Esophagus muscularis mucosa (tissue), 4 donors: ENCODE measurements at regions not wholly inside any gene's neighbourhood (a gene's known extent, or its start where the extent isn't known, plus 50 kb on each side); places are given as distances from the start of the nearest gene placed in this dataset.

Source experiments
- DNase-seq: peaks from one replicate; pipeline ENCODE4 v3.0.0-alpha.2; 2017; ENCODE audit errors: extremely low spot score
- H3K27ac ChIP-seq, 4 donors: fragments of 200-600 bp; sonication (generic); replicated peaks in 1 of 4; 1 replicate in 3 of 4; 2 replicates in 1 of 4; pipeline ENCODE4 v1.5.1; 2016 to 2019; ENCODE audit warnings: mild to moderate bottlenecking in 1 of 4
- H3K27me3 ChIP-seq, 4 donors: fragments of 200-600 bp; sonication (generic); one replicate each; pipeline versions ENCODE4 v1.5.1 to v1.6.0; 2016 to 2019
- H3K36me3 ChIP-seq, 4 donors: fragments of 200-600 bp; sonication (generic); one replicate each; pipeline ENCODE4 v1.5.1; 2016 to 2019
- H3K4me1 ChIP-seq, 4 donors: fragments of 200-600 bp; sonication (generic); one replicate each; pipeline ENCODE4 v1.5.1; 2016 to 2019
- H3K4me3 ChIP-seq, 4 donors: fragments of 200-600 bp; sonication (generic); 1 replicate in 2 of 4; 2 replicates in 2 of 4; pipeline ENCODE4 v1.5.1; 2016 to 2019; ENCODE audit warnings: mild to moderate bottlenecking in 4 of 4, moderate library complexity in 1 of 4
- H3K9me3 ChIP-seq, 4 donors: fragments of 200-600 bp; sonication (generic); 1 replicate in 3 of 4; 2 replicates in 1 of 4; pipeline ENCODE4 v1.5.1; 2016 to 2019
- CTCF ChIP-seq, 3 experiments: fragments of 200-600 bp in 2 of 3; fragments of 450-650 bp in 1 of 3; sonication (generic) in 2 of 3; IDR thresholded peaks; one replicate each; pipeline ENCODE4 v1.5.1; 2017 to 2019; ENCODE audit warnings: antibody characterized with exemption in 3 of 3, mild to moderate bottlenecking in 2 of 3, moderate library complexity in 1 of 3
- EP300 ChIP-seq: sonication (generic); formaldehyde crosslinking; IDR thresholded peaks from one replicate; pipeline ENCODE4 v1.6.1; 2017; ENCODE audit warnings: antibody characterized with exemption
- POLR2A ChIP-seq: fragments of 450-650 bp; IDR thresholded peaks from one replicate; pipeline ENCODE4 v1.6.1; 2017; ENCODE audit warnings: antibody characterized with exemption, moderate library complexity, mild to moderate bottlenecking, low read depth
- POLR2AphosphoS5 ChIP-seq, 2 donors: sonication (generic); formaldehyde crosslinking; IDR thresholded peaks; one replicate each; pipeline ENCODE4 v1.6.1; 2017; ENCODE audit warnings: antibody characterized with exemption in 2 of 2
- WGBS: methylation state at CpG from one replicate; pipeline ENCODE4 v1.1.5; 2018; 5-methylcytosine and 5-hydroxymethylcytosine counted together
- intact Hi-C: fragments of 100-400 bp; cut with DNase I; formaldehyde crosslinking; loops from one replicate; pipeline ENCODE4 v1.15.1; 2023

GRCh38 chr7:13777242-13777641 lies 212.2 kb downstream of the ETV1 start:
- H3K27ac ChIP-seq, result no peak overlapping the region
- H3K9me3 ChIP-seq, result no peaks in the 10 kb centered on the region
- WGBS, result 88% methylated on average over 3 of the region's 3 CpGs
- H3K4me3 ChIP-seq, result no peak overlapping the region
- TF ChIP-seq POLR2A (no peak), EP300 (no peak), CTCF (IDR thresholded peaks at IDR 0.05) (no peak)
- no peak for DNase-seq
- H3K27me3 ChIP-seq, result no peaks in the 10 kb centered on the region
- no peaks in the 10 kb centered on the region for H3K36me3 ChIP-seq
- no peaks in the 10 kb centered on the region for H3K4me1 ChIP-seq
- intact Hi-C loops, result no loop called here

- Histone ChIP-seq H3K9me3 (no peaks in the 10 kb centered on the region), H3K36me3 (no peaks in the 10 kb centered on the region), H3K4me3 (no peak overlapping the region), H3K4me1 (no peaks in the 10 kb centered on the region), H3K27ac (no peak overlapping the region), H3K27me3 (no peaks in the 10 kb centered on the region)
- DNase-seq, result no peak
- intact Hi-C loops, result no loop called here
- 100% methylated on average over 2 of the region's 2 CpGs for WGBS
- TF ChIP-seq POLR2A (no peak), EP300 (no peak), POLR2AphosphoS5 (IDR thresholded peaks at IDR 0.05) (no peak), CTCF (IDR thresholded peaks at IDR 0.05) (no peak)
Measured at GRCh38 chr7:13778967-13779366, 210.5 kb downstream of the ETV1 start.

GRCh38 chr7:13790611-13791010 lies 198.9 kb downstream of the ETV1 start:
- H3K9me3 ChIP-seq, result no peaks in the 10 kb centered on the region
- H3K27me3 ChIP-seq, result no peaks in the 10 kb centered on the region
- intact Hi-C loops, result no loop called here
- WGBS, result 91% methylated on average over 5 of the region's 5 CpGs
- TF ChIP-seq POLR2AphosphoS5 (IDR thresholded peaks at IDR 0.05) (no peak), POLR2A (no peak), EP300 (no peak), CTCF (IDR thresholded peaks at IDR 0.05) (no peak)
- no peak for DNase-seq
- H3K4me1 ChIP-seq, result no peaks in the 10 kb centered on the region
- H3K4me3 ChIP-seq, result no peak overlapping the region
- no peaks in the 10 kb centered on the region for H3K36me3 ChIP-seq
- H3K27ac ChIP-seq, result no peak overlapping the region

GRCh38 chr7:13792208-13792607 lies 197.3 kb downstream of the ETV1 start:
- no peak overlapping the region for H3K4me3 ChIP-seq
- H3K36me3 ChIP-seq, result no peaks in the 10 kb centered on the region
- intact Hi-C loops, result no loop called here
- no peaks in the 10 kb centered on the region for H3K4me1 ChIP-seq
- H3K9me3 ChIP-seq, result no peaks in the 10 kb centered on the region
- H3K27ac ChIP-seq, result no peak overlapping the region
- no peak for TF ChIP-seq CTCF (IDR thresholded peaks at IDR 0.05)
- no peaks in the 10 kb centered on the region for H3K27me3 ChIP-seq
- DNase-seq, result no peak
- 86% methylated on average over 6 of the region's 6 CpGs for WGBS

GRCh38 chr7:13793926-13794325 lies 195.5 kb downstream of the ETV1 start:
- no peak for TF ChIP-seq EP300
- no peak for TF ChIP-seq POLR2AphosphoS5 (IDR thresholded peaks at IDR 0.05)
- no peak for TF ChIP-seq POLR2A
- TF ChIP-seq CTCF (IDR thresholded peaks at IDR 0.05), result no peak
- DNase-seq, result no peak
- intact Hi-C loops, result no loop called here

More at GRCh38 chr7:13793926-13794325, 195.5 kb downstream of the ETV1 start:
- H3K4me1 ChIP-seq, result no peaks in the 10 kb centered on the region
- no peak overlapping the region for H3K4me3 ChIP-seq
- no peaks in the 10 kb centered on the region for H3K27me3 ChIP-seq
- H3K27ac ChIP-seq, result no peak overlapping the region
- no peaks in the 10 kb centered on the region for H3K9me3 ChIP-seq
- 80% methylated on average over 4 of the region's 4 CpGs for WGBS
- H3K36me3 ChIP-seq, result no peaks in the 10 kb centered on the region
